ENCODE measurements at regions not wholly inside any gene's neighbourhood (a gene's known extent, or its start where the extent isn't known, plus 50 kb on each side); places are given as distances from the start of the nearest gene placed in this dataset.

DNA sequence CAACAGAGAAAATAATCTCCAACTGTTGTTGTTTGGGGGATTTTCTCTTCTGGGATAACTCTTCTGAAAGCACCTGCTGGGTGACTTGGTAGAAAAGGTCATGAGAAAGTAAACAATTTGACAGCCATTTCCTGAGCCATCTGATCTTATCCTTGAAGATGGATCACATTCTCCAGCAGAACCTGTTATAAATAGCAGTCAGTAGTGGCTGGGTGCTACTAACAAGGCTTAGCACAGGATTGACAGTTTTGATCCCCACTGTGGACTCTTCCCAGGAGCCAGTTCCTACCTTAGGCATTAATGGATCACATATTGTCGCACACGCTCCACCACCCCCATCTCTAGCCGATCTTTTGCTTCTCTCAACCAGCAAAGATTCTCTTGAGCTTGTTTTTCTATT is 220.2 kb downstream of the PLK2 start:
- H3K27ac Mint-ChIP-seq (ENCODE audit: unreplicated experiment) = no peak overlapping the region
- TF ChIP-seq, protein P1, sequence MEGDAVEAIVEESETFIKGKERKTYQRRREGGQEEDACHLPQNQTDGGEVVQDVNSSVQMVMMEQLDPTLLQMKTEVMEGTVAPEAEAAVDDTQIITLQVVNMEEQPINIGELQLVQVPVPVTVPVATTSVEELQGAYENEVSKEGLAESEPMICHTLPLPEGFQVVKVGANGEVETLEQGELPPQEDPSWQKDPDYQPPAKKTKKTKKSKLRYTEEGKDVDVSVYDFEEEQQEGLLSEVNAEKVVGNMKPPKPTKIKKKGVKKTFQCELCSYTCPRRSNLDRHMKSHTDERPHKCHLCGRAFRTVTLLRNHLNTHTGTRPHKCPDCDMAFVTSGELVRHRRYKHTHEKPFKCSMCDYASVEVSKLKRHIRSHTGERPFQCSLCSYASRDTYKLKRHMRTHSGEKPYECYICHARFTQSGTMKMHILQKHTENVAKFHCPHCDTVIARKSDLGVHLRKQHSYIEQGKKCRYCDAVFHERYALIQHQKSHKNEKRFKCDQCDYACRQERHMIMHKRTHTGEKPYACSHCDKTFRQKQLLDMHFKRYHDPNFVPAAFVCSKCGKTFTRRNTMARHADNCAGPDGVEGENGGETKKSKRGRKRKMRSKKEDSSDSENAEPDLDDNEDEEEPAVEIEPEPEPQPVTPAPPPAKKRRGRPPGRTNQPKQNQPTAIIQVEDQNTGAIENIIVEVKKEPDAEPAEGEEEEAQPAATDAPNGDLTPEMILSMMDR (IDR thresholded peaks at IDR 0.05; ENCODE audit: partially characterized antibody, unreplicated experiment) = no peak
- no peaks in the 10 kb centered on the region for H3K9me3 Mint-ChIP-seq (ENCODE audit: unreplicated experiment)
- DNase-seq = no peak
- no peaks in the 10 kb centered on the region for H3K4me1 Mint-ChIP-seq (ENCODE audit: low read depth, unreplicated experiment)
- no peak overlapping the region for H3K4me3 Mint-ChIP-seq (ENCODE audit: unreplicated experiment)
- H3K36me3 Mint-ChIP-seq (ENCODE audit: unreplicated experiment) = no peaks in the 10 kb centered on the region
- H3K27me3 Mint-ChIP-seq (ENCODE audit: unreplicated experiment) = no peaks in the 10 kb centered on the region

DNA sequence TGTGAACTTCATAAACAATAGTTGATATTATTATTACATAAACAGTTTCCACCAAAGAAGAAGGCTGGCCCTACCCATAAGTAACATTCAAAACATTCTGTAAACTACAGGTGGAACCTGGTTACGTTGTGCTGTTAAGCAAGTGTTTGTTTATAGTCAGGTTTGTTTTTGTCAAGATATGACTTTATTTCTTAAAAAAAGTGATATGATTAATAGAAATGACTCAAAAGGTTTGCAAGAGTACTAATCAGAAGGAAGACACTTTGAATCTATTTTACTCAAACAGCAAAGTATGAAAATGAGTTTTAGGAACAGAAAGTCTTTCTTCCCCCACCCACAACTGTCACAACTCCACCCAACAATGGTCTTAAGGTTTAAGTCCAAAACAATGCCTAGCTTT is 220.8 kb downstream of the PLK2 start:
- H3K4me1 Mint-ChIP-seq (ENCODE audit: low read depth, unreplicated experiment) = no peaks in the 10 kb centered on the region
- DNase-seq = no peak
- no peak overlapping the region for H3K27ac Mint-ChIP-seq (ENCODE audit: unreplicated experiment)
- H3K9me3 Mint-ChIP-seq (ENCODE audit: unreplicated experiment) = no peaks in the 10 kb centered on the region
- H3K4me3 Mint-ChIP-seq (ENCODE audit: unreplicated experiment) = no peak overlapping the region
- no peaks in the 10 kb centered on the region for H3K27me3 Mint-ChIP-seq (ENCODE audit: unreplicated experiment)
- no peaks in the 10 kb centered on the region for H3K36me3 Mint-ChIP-seq (ENCODE audit: unreplicated experiment)
- TF ChIP-seq, protein P1 (IDR thresholded peaks at IDR 0.05; ENCODE audit: partially characterized antibody, unreplicated experiment) = no peak

DNA sequence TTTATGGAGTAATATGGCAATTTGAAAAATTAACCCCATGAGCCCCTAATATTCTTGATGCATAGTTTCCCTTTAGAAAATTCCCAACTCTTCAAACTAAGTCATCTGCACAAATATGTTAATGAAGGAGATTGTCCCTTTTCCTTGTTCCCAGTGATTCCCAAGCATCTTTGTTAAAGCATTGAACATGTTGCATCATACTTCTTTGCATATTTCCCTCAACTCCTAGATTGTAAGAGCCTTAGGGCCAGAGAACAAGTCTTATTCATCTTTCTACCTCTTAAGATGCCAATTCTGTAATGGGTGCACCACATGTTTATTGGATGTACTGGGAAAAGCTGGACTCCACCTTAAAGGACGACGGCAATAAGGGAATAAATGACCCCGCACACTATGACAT is 223.4 kb downstream of the PLK2 start:
- Mint-ChIP-seq H3K27ac (ENCODE audit: unreplicated experiment) (no peak overlapping the region), H3K27me3 (ENCODE audit: unreplicated experiment) (no peaks in the 10 kb centered on the region), H3K9me3 (ENCODE audit: unreplicated experiment) (no peaks in the 10 kb centered on the region), H3K36me3 (ENCODE audit: unreplicated experiment) (no peaks in the 10 kb centered on the region), H3K4me3 (ENCODE audit: unreplicated experiment) (no peak overlapping the region), H3K4me1 (ENCODE audit: low read depth, unreplicated experiment) (no peaks in the 10 kb centered on the region)
- TF ChIP-seq, protein P1 (IDR thresholded peaks at IDR 0.05; ENCODE audit: partially characterized antibody, unreplicated experiment) = no peak
- no peak for DNase-seq

DNA sequence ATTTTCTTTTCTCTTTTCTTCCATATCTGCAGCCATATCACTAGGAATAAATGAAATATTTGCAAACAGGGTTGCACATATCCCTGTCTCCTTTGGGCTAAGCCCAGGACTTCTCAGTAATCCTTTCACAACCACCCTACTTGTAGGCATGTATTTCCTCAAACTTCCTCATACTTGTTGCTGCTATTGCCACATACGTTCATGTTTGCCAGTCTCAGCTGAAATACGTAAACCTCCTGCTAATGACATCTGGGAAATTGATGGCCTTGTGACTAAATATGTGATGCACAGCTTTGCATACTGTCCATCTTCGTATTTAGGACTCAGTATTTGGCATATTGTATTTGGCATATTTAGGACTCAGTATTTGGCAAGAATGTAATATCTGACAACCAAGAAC is 224.6 kb downstream of the PLK2 start:
- no peak overlapping the region for H3K4me3 Mint-ChIP-seq (ENCODE audit: unreplicated experiment)
- TF ChIP-seq, protein P1 (IDR thresholded peaks at IDR 0.05; ENCODE audit: partially characterized antibody, unreplicated experiment) = no peak
- no peaks in the 10 kb centered on the region for H3K27me3 Mint-ChIP-seq (ENCODE audit: unreplicated experiment)
- H3K4me1 Mint-ChIP-seq (ENCODE audit: low read depth, unreplicated experiment) = no peaks in the 10 kb centered on the region
- no peak for DNase-seq
- H3K27ac Mint-ChIP-seq (ENCODE audit: unreplicated experiment) = no peak overlapping the region
- no peaks in the 10 kb centered on the region for H3K36me3 Mint-ChIP-seq (ENCODE audit: unreplicated experiment)
- no peaks in the 10 kb centered on the region for H3K9me3 Mint-ChIP-seq (ENCODE audit: unreplicated experiment)

DNA sequence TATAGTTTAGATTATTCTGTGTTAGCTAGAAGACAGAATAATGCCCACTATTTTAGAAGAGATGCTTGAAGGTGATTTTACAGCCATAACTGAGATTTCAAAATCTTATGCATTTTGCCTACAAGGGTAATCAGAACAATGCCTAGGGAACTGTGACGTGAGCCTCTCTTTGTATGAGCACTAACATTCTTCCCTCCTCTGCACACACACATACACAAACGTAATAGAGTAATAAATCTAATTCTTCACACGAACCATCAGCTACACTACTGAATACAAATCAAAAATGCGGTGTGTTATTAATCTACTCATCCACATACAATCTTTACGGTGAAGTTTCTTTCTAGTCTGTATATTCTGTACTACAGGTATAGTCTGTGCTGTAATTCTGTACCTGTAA is 227.8 kb downstream of the PLK2 start:
- Mint-ChIP-seq H3K36me3 (ENCODE audit: unreplicated experiment) (no peaks in the 10 kb centered on the region), H3K4me3 (ENCODE audit: unreplicated experiment) (no peak overlapping the region), H3K9me3 (ENCODE audit: unreplicated experiment) (no peaks in the 10 kb centered on the region), H3K27me3 (ENCODE audit: unreplicated experiment) (no peaks in the 10 kb centered on the region), H3K27ac (ENCODE audit: unreplicated experiment) (no peak overlapping the region), H3K4me1 (ENCODE audit: low read depth, unreplicated experiment) (no peaks in the 10 kb centered on the region)
- TF ChIP-seq, protein P1 (IDR thresholded peaks at IDR 0.05; ENCODE audit: partially characterized antibody, unreplicated experiment) = no peak
- DNase-seq = no peak
